ENCODE measurements at regions not wholly inside any gene's neighbourhood (a gene's known extent, or its start where the extent isn't known, plus 50 kb on each side); places are given as distances from the start of the nearest gene placed in this dataset.

DNA sequence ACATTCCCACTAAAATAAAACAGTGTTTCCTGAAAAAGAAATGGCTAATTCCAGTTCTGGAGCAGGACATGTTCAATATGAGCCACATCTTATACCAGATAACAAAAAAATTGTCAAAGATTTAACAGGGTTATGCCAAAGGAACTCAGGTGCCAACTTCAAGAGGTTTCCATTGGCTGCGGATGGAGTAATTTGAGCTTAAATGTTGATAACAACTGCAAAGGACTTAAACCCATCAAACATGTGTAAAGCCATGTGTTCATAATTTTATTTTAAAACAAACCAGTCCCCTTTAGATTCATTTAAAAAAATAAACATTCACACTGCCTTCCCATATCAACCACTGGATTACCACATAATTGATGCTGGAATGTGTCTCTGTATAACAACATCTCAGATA is 156.4 kb upstream of the PCDH18 start:
- Histone ChIP-seq H3K27ac (no peak overlapping the region), H3K36me3 (no peaks in the 10 kb centered on the region), H3K4me3 (no peak overlapping the region), H3K4me1 (no peaks in the 10 kb centered on the region), H3K27me3 (no peaks in the 10 kb centered on the region), H3K9me3 (no peaks in the 10 kb centered on the region)
- TF ChIP-seq, protein P1, sequence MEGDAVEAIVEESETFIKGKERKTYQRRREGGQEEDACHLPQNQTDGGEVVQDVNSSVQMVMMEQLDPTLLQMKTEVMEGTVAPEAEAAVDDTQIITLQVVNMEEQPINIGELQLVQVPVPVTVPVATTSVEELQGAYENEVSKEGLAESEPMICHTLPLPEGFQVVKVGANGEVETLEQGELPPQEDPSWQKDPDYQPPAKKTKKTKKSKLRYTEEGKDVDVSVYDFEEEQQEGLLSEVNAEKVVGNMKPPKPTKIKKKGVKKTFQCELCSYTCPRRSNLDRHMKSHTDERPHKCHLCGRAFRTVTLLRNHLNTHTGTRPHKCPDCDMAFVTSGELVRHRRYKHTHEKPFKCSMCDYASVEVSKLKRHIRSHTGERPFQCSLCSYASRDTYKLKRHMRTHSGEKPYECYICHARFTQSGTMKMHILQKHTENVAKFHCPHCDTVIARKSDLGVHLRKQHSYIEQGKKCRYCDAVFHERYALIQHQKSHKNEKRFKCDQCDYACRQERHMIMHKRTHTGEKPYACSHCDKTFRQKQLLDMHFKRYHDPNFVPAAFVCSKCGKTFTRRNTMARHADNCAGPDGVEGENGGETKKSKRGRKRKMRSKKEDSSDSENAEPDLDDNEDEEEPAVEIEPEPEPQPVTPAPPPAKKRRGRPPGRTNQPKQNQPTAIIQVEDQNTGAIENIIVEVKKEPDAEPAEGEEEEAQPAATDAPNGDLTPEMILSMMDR (IDR thresholded peaks at IDR 0.05) = no peak
- TF ChIP-seq EP300 (IDR thresholded peaks at IDR 0.05) (no peak), POLR2A (IDR thresholded peaks at IDR 0.05) (no peak), POLR2AphosphoS5 (IDR thresholded peaks at IDR 0.05) (no peak)
- DNase-seq = no peak
- ATAC-seq (ENCODE audit: low FRiP score in 2 of 2) = no peak
- WGBS, 2 donors = 92 to 97% methylated on average over 1 of the region's 1 CpG

DNA sequence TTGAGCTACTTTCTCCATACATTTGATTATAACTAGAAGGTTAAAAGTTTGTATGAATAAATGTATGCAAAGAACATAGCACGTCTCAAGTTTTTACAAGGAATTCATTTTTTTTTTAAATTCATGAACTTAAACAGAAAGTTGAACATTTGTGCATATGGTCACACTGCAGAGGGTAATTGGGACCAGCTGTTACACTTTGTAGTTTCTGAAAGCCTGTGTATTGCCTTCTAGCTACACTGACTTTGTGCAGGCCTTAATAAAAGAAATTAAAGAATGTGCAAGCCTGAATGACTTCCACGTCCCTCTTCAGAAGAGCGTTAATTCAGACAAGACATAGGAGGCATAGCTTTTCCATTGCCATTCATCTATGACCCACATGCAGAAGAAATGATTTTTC is 153.1 kb upstream of the PCDH18 start:
- ATAC-seq (ENCODE audit: low FRiP score in 2 of 2) (no peak), DNase-seq (no peak)
- H3K4me3 ChIP-seq = no peak overlapping the region

DNA sequence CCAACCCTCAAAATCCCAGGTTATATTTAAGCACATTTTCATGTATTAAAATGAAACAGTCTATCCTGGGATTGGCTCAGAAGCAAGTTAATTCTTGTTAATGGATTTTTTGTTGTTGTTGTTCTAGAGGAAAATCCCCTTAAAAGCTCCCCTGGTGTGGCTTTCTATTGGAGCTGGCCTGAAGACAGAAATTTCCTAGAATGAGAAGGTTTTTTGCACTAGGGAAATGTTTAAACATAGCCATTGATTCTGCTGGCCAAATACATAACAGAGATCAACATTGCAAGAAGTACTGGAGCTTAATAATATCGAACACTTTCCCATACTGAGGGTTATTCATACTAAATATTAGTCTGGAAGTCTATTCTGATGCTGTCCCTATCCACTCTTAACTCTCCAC is 148.8 kb upstream of the PCDH18 start:
- H3K36me3 ChIP-seq = no peaks in the 10 kb centered on the region
- H3K27me3 ChIP-seq = no peaks in the 10 kb centered on the region
- DNase-seq = no peak
- TF ChIP-seq, protein P1 (IDR thresholded peaks at IDR 0.05) = no peak
- TF ChIP-seq EP300 (IDR thresholded peaks at IDR 0.05) (no peak), POLR2AphosphoS5 (IDR thresholded peaks at IDR 0.05) (no peak), POLR2A (IDR thresholded peaks at IDR 0.05) (no peak)
- 76 to 94% methylated on average over 1 of the region's 1 CpG for WGBS, 2 donors
- no peaks in the 10 kb centered on the region for H3K4me1 ChIP-seq
- ATAC-seq (ENCODE audit: low FRiP score in 2 of 2) = no peak
- H3K27ac ChIP-seq = no peak overlapping the region
- no peaks in the 10 kb centered on the region for H3K9me3 ChIP-seq
- H3K4me3 ChIP-seq = no peak overlapping the region

More for the DNA sequence above, 153.1 kb upstream of the PCDH18 start:
- 73 to 83% methylated on average over 3 of the region's 3 CpGs for WGBS, 2 donors
- H3K9me3 ChIP-seq = no peaks in the 10 kb centered on the region
- no peak overlapping the region for H3K27ac ChIP-seq
- H3K4me1 ChIP-seq = no peaks in the 10 kb centered on the region
- no peak for TF ChIP-seq POLR2A (IDR thresholded peaks at IDR 0.05)
- no peak for TF ChIP-seq POLR2AphosphoS5 (IDR thresholded peaks at IDR 0.05)
- no peak for TF ChIP-seq EP300 (IDR thresholded peaks at IDR 0.05)
- TF ChIP-seq, protein P1 (IDR thresholded peaks at IDR 0.05) = no peak
- no peaks in the 10 kb centered on the region for H3K36me3 ChIP-seq
- H3K27me3 ChIP-seq = no peaks in the 10 kb centered on the region

DNA sequence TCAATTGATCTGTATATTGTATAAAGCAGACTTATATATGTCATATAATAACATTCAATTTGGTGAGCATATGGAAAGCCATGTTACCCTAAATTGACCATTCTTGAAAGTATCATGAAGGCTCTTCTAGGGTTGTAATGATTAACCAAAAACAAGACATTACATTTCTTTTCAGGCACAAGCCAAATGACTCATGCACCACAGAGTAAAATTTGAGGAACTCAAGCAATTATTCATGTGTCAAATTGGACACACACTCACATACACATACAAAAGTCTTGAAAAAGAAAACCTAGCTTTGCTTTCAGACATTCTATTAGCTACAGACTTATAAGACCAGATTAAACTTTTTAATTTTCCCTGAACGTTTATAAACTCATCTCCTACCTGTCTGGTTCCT is 146.5 kb upstream of the PCDH18 start:
- no peak for ATAC-seq (ENCODE audit: low FRiP score in 2 of 2)
- Histone ChIP-seq H3K36me3 (no peaks in the 10 kb centered on the region), H3K4me3 (no peak overlapping the region), H3K27ac (no peak overlapping the region), H3K9me3 (no peaks in the 10 kb centered on the region), H3K27me3 (no peaks in the 10 kb centered on the region), H3K4me1 (no peaks in the 10 kb centered on the region)
- TF ChIP-seq EP300 (IDR thresholded peaks at IDR 0.05) (no peak), POLR2AphosphoS5 (IDR thresholded peaks at IDR 0.05) (no peak), POLR2A (IDR thresholded peaks at IDR 0.05) (no peak)
- TF ChIP-seq, protein P1 (IDR thresholded peaks at IDR 0.05) = no peak
- no peak for DNase-seq
- WGBS, 2 donors = 59 to 64% methylated on average over 1 of the region's 1 CpG

DNA sequence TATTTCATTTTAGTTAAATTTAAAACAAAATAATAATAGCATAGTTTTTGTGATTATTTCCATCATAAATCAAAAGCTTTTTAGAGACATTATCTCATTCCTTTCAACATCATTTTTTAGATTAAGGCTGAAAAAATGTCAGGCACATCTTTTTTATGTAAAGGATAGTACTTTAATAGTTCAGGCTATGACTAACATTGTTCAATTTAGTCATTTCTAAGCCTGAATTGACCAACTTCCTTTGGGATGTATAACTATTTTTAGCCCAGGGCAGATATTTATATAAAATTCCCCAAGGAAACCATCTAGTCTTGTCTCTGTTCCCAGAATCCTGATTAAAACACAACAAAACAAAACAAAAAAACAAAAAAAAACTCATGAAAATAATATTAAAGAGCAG is 145.6 kb upstream of the PCDH18 start:
- DNase-seq (no peak), ATAC-seq (ENCODE audit: low FRiP score in 2 of 2) (no peak)
- TF ChIP-seq EP300 (IDR thresholded peaks at IDR 0.05) (no peak), POLR2A (IDR thresholded peaks at IDR 0.05) (no peak), POLR2AphosphoS5 (IDR thresholded peaks at IDR 0.05) (no peak)
- TF ChIP-seq, protein P1 (IDR thresholded peaks at IDR 0.05) = no peak
- no peaks in the 10 kb centered on the region for H3K9me3 ChIP-seq
- no peak overlapping the region for H3K27ac ChIP-seq
- H3K27me3 ChIP-seq = no peaks in the 10 kb centered on the region
- H3K36me3 ChIP-seq = no peaks in the 10 kb centered on the region
- no peak overlapping the region for H3K4me3 ChIP-seq
- H3K4me1 ChIP-seq = no peaks in the 10 kb centered on the region

Measured in upper lobe of left lung (tissue), 6 donors.